Activated CD4-positive, alpha-beta T cell treated with anti-CD3 and anti-CD28 coated beads, Interleukin-2, amount 10 ng/mL, durations not matched to agents 7 days and 5 days (primary cell): ENCODE measurements at regions not wholly inside any gene's neighbourhood (a gene's known extent, or its start where the extent isn't known, plus 50 kb on each side); places are given as distances from the start of the nearest gene placed in this dataset.
A peak's percentile ranks its signal among the peaks of the same experiment; 100 is the strongest.

Source experiments
- CTCF ChIA-PET: fragments of 350-600 bp; sonication (Branson Sonifier 250); formaldehyde crosslinking; loops from one replicate; lab custom pipeline; 2021; ENCODE audit warnings: antibody characterized with exemption; lab: Charles Lee
- POLR2A ChIA-PET: fragments of 350-600 bp; sonication (Branson Sonifier 250); formaldehyde crosslinking; loops from one replicate; lab custom pipeline; 2021; ENCODE audit warnings: antibody characterized with exemption; lab: Charles Lee
- DNase-seq: peaks from one replicate; pipeline ENCODE4 v3.0.0-alpha.2; 2020
- H3K27ac Mint-ChIP-seq: one replicate; pipeline ENCODE4 v1.8.0; 2021; ENCODE audit warnings: mild to moderate bottlenecking, moderate library complexity, mixed read lengths
- H3K27me3 Mint-ChIP-seq: one replicate; pipeline ENCODE4 v1.8.0; 2021; ENCODE audit warnings: mixed read lengths
- H3K36me3 Mint-ChIP-seq: one replicate; pipeline ENCODE4 v1.8.0; 2021; ENCODE audit warnings: low read depth, mixed read lengths
- H3K4me1 Mint-ChIP-seq: one replicate; pipeline ENCODE4 v1.8.0; 2021; ENCODE audit warnings: mixed read lengths
- H3K4me3 Mint-ChIP-seq: one replicate; pipeline ENCODE4 v1.8.0; 2021; ENCODE audit warnings: mild to moderate bottlenecking, moderate library complexity, mixed read lengths
- H3K9me3 Mint-ChIP-seq: one replicate; pipeline ENCODE4 v1.8.0; 2021; ENCODE audit warnings: mixed read lengths

- Mint-ChIP-seq H3K27ac (no peak overlapping the region), H3K4me3 (no peak overlapping the region), H3K4me1 (peaks cover 11% of the 10 kb centered on the region), H3K36me3 (no peaks in the 10 kb centered on the region), H3K9me3 (peaks cover 8% of the 10 kb centered on the region), H3K27me3 (peaks cover 8% of the 10 kb centered on the region)
- ChIA-PET CTCF (interaction anchor here (0.9 to 1.2 kb wide), 3 partner anchors 11 to 16 kb away, joined by 3 to 4 read pairs (median 3); no protein-coding TSS in a partner anchor), POLR2A (no interaction called here)
- DNase-seq, result no peak
Measured at GRCh38 chr3:152096280-152096906, 172.3 kb upstream of the MBNL1 start.

- H3K4me3 Mint-ChIP-seq, result no peak overlapping the region
- H3K27ac Mint-ChIP-seq, result no peak overlapping the region
- H3K27me3 Mint-ChIP-seq, result peaks cover 8% of the 10 kb centered on the region
- no peaks in the 10 kb centered on the region for H3K36me3 Mint-ChIP-seq
- peaks cover 8% of the 10 kb centered on the region for H3K9me3 Mint-ChIP-seq
- ChIA-PET CTCF (interaction anchor here (1.2 to 1.3 kb wide), 2 partner anchors 11 to 88 kb away, joined by 3 read pairs; no protein-coding TSS in a partner anchor), POLR2A (no interaction called here)
- DNase-seq, result no peak
- H3K4me1 Mint-ChIP-seq, result peaks cover 11% of the 10 kb centered on the region
Measured at GRCh38 chr3:152097120-152097519, 171.6 kb upstream of the MBNL1 start.

DNA sequence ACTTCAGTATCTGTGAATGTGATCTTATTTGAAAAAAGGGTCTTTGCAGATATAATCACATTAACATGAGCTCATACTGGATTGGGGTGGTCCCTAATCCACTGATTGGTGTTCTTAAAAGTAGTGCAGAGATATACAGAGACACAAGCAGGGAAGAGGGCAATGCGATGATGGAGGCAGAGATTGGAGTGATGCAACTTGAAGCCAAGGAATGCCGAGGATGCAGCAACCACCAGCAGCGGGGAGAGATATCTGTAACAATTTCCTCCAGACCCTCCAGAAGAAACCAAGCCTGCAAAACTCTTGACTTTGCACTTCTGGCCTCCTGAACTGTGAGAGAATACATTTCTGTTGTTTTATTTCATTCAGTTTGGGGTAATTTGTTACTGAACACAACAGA, 171.0 kb upstream of the MBNL1 start:
- ChIA-PET POLR2A (no interaction called here), CTCF (interaction anchor here (1.2 to 1.3 kb wide), 2 partner anchors 12 to 88 kb away, joined by 3 read pairs; no protein-coding TSS in a partner anchor)
- H3K27ac Mint-ChIP-seq, result no peak overlapping the region
- H3K4me3 Mint-ChIP-seq, result no peak overlapping the region
- DNase-seq, result no peak
- peaks cover 8% of the 10 kb centered on the region for H3K9me3 Mint-ChIP-seq
- peaks cover 11% of the 10 kb centered on the region for H3K4me1 Mint-ChIP-seq
- H3K36me3 Mint-ChIP-seq, result no peaks in the 10 kb centered on the region
- H3K27me3 Mint-ChIP-seq, result peaks cover 10% of the 10 kb centered on the region

- ChIA-PET CTCF (no interaction called here), POLR2A (interaction anchor here (0.6 kb wide), 2 partner anchors 298 to 311 kb away, joined by 3 to 4 read pairs; no protein-coding TSS in a partner anchor)
- H3K9me3 Mint-ChIP-seq, result peaks cover 5% of the 10 kb centered on the region
- H3K4me3 Mint-ChIP-seq, result no peak overlapping the region
- H3K27me3 Mint-ChIP-seq, result peaks cover 11% of the 10 kb centered on the region
- DNase-seq, result peak; percentile 18
- H3K36me3 Mint-ChIP-seq, result no peaks in the 10 kb centered on the region
- no peak overlapping the region for H3K27ac Mint-ChIP-seq
- peaks cover 11% of the 10 kb centered on the region for H3K4me1 Mint-ChIP-seq
Measured at GRCh38 chr3:152100491-152101132, 168.1 kb upstream of the MBNL1 start.

DNA sequence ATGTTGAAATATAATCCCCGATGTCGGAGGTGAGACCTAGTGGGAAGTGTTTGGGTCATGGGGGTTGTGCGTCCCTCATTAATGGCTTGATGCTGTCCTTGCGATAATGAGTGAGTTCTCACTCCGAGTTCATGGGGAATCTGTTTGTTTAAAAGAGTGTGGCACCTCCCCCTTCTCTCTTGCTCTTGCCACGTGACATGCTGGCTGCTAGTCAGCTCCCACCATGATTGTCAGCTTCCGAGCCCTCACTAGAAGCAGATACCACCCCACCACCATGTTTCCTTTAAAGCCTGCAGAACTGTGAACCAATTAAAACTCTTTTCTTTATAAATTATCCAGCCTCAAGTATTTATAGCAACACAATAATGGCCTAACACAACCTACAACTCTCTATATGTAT, 166.3 kb upstream of the MBNL1 start:
- CTCF ChIA-PET, result no interaction called here
- Mint-ChIP-seq H3K27me3 (peaks cover 8% of the 10 kb centered on the region), H3K4me3 (no peak overlapping the region), H3K9me3 (peaks cover 2% of the 10 kb centered on the region), H3K4me1 (peaks cover 11% of the 10 kb centered on the region), H3K36me3 (no peaks in the 10 kb centered on the region), H3K27ac (no peak overlapping the region)
- no peak for DNase-seq
- POLR2A ChIA-PET, result no interaction called here

- no peak overlapping the region for H3K27ac Mint-ChIP-seq
- ChIA-PET POLR2A (no interaction called here), CTCF (no interaction called here)
- peaks cover 8% of the 10 kb centered on the region for H3K27me3 Mint-ChIP-seq
- H3K9me3 Mint-ChIP-seq, result peaks cover 2% of the 10 kb centered on the region
- H3K4me1 Mint-ChIP-seq, result peaks cover 11% of the 10 kb centered on the region
- no peak overlapping the region for H3K4me3 Mint-ChIP-seq
- H3K36me3 Mint-ChIP-seq, result no peaks in the 10 kb centered on the region
- no peak for DNase-seq
Measured at GRCh38 chr3:152103257-152103656, 165.5 kb upstream of the MBNL1 start.

DNA sequence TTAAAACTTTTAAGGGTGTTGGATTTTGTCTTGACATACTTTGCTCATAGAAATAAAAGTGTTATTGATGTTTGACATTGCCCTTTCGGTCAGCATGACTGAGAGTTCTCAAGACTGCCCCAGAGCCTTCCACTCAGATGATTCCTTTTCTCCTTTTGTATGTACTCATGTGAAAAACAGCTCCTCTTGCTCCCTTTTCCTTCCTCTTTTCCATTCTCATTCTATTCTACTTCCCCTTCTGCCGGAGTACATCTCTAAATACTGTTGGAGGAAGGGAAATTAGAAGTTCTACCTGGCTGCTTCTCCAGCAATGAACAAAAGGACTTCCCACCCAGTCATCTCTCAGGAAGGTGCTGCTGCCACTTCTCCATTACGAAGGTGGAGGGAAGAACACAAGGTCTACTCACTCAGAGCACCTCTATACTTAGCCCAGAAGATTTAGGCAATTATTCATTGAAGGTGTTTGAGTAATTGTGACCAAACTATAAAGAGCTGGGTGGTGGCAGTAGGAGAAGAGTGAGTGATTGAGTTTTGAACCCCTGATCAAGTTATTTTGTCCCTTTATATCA, 163.8 kb upstream of the MBNL1 start:
- Mint-ChIP-seq H3K4me1 (peaks cover 11% of the 10 kb centered on the region), H3K27me3 (peaks cover 5% of the 10 kb centered on the region), H3K36me3 (no peaks in the 10 kb centered on the region), H3K27ac (no peak overlapping the region), H3K4me3 (no peak overlapping the region), H3K9me3 (peaks cover 2% of the 10 kb centered on the region)
- ChIA-PET POLR2A (no interaction called here), CTCF (interaction anchor here (1.0 kb wide), 1 partner anchor 12 kb away, joined by 3 read pairs; no protein-coding TSS in a partner anchor)
- no peak for DNase-seq

- H3K4me3 Mint-ChIP-seq, result no peak overlapping the region
- H3K36me3 Mint-ChIP-seq, result no peaks in the 10 kb centered on the region
- peaks cover 6% of the 10 kb centered on the region for H3K4me1 Mint-ChIP-seq
- POLR2A ChIA-PET, result no interaction called here
- H3K27me3 Mint-ChIP-seq, result peaks cover 6% of the 10 kb centered on the region
- no peak for DNase-seq
- H3K27ac Mint-ChIP-seq, result no peak overlapping the region
- H3K9me3 Mint-ChIP-seq, result peaks cover 2% of the 10 kb centered on the region
- CTCF ChIA-PET, result interaction anchor here (1.0 kb wide), 1 partner anchor 12 kb away, joined by 3 read pairs; no protein-coding TSS in a partner anchor
Measured at GRCh38 chr3:152105446-152105845, 163.3 kb upstream of the MBNL1 start.

GRCh38 chr3:152109038-152109437, 159.7 kb upstream of the MBNL1 start:
- Mint-ChIP-seq H3K4me1 (no peaks in the 10 kb centered on the region), H3K9me3 (peaks cover 2% of the 10 kb centered on the region), H3K27me3 (peaks cover 7% of the 10 kb centered on the region), H3K27ac (no peak overlapping the region), H3K36me3 (no peaks in the 10 kb centered on the region), H3K4me3 (no peak overlapping the region)
- DNase-seq, result no peak
- ChIA-PET POLR2A (no interaction called here), CTCF (interaction anchor here (1.3 to 1.5 kb wide), 4 partner anchors 10 to 164 kb away, joined by 3 to 6 read pairs (median 4); no protein-coding TSS in a partner anchor)

DNA sequence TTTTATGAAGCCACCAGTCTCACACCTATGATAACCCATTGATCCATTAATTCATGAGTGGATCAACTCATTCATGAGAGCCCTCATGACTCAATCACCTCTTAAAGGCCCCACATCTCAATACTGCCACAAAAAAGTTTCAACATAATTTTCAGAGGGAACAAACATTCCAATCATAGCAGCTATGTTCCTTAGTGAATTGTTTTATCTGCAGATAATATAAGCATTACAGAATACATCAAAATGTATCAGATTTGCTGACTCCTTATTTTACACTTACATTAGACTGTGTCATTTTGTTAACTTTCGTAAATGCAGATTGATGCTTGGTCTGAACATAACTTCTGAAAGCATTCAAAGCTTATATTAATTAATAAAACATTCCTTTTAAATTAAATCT, 155.3 kb upstream of the MBNL1 start:
- Mint-ChIP-seq H3K36me3 (no peaks in the 10 kb centered on the region), H3K4me3 (no peak overlapping the region), H3K4me1 (no peaks in the 10 kb centered on the region), H3K27ac (no peak overlapping the region), H3K27me3 (peaks cover 7% of the 10 kb centered on the region), H3K9me3 (no peaks in the 10 kb centered on the region)
- ChIA-PET POLR2A (no interaction called here), CTCF (no interaction called here)
- DNase-seq, result no peak

DNA sequence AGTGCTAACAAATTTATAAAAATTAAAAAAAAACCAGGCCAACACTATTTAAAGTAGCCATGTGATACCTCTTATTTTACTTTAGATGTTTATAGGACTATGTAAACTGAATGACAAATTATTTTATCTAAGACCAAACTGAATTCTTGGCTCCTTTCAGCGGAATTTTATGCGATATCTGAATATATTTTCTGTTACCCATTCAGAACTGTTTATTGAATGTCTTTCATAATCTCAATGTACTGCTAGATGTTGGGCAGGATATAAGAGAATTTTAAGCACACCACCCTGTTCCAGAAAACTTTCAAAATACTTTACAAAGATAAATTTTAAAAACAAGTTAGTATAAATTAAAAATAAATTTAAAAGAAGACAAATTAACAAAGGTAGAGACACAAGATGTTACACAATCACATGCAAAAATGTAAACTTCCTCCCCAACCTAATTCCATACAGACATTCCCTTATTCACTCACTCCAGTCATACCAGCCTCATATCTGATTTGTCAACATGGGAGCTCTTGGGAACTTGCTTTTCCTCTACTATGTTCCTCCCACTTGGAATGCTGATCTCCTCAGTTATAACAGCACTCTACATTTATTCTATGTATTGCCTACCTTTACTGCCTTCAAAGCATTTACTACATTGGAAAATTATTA, 154.6 kb upstream of the MBNL1 start:
- Mint-ChIP-seq H3K36me3 (no peaks in the 10 kb centered on the region), H3K27me3 (peaks cover 7% of the 10 kb centered on the region), H3K4me1 (no peaks in the 10 kb centered on the region), H3K4me3 (no peak overlapping the region), H3K27ac (no peak overlapping the region), H3K9me3 (no peaks in the 10 kb centered on the region)
- ChIA-PET POLR2A (no interaction called here), CTCF (no interaction called here)
- DNase-seq, result no peak

DNA sequence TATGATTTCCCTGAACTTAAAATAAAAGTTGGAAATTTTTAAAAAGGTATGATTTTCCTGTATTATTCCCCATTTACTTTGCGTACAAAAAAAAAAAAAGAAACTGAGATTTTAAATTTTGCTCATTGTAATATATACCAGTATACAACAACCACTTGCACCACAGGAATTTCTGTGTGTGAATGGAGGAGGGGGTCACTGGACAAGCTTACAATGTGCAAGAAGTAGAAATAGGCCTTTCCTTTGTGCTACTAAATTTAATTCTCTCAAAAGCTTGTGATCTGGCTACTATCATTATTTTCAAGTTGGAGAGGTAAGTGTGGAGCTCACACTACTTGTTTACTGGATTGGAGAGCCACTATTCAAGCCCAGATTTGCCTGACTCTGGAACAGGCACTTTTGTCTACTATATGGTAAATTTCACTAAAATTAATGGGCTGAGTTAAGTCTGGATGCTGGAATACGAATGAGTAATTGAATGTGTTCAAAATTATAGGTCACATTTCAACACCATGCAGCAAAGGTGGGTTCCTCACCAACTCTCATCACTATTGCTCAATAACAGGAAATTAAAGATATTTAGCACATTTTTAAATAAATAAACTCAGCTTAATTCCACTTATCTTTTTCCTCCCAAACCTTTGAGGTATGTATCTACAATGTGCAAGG, 148.0 kb upstream of the MBNL1 start:
- Mint-ChIP-seq H3K4me1 (peaks cover 7% of the 10 kb centered on the region), H3K27ac (no peak overlapping the region), H3K4me3 (no peak overlapping the region), H3K27me3 (no peaks in the 10 kb centered on the region), H3K36me3 (no peaks in the 10 kb centered on the region), H3K9me3 (peaks cover 2% of the 10 kb centered on the region)
- ChIA-PET POLR2A (no interaction called here), CTCF (no interaction called here)
- DNase-seq, result no peak
